ENCODE measurements at regions not wholly inside any gene's neighbourhood (a gene's known extent, or its start where the extent isn't known, plus 50 kb on each side); places are given as distances from the start of the nearest gene placed in this dataset.

GRCh38 chr5:17340819-17341218, 123.4 kb downstream of the BASP1 start:
- TF ChIP-seq POLR2AphosphoS5 (IDR thresholded peaks at IDR 0.05) (no peak), CTCF (IDR thresholded peaks at IDR 0.05; ENCODE audit: poor library complexity, severe bottlenecking) (no peak), EP300 (conservative IDR thresholded peaks at IDR 0.05; ENCODE audit: poor library complexity, severe bottlenecking) (no peak)

Data from neural cell (in vitro differentiated cells).